HG03103 (cell line): ENCODE measurements at regions not wholly inside any gene's neighbourhood (a gene's known extent, or its start where the extent isn't known, plus 50 kb on each side); places are given as distances from the start of the nearest gene placed in this dataset.

ENCODE experiments used
- ATAC-seq: cut with Tn5 transposase; IDR thresholded peaks from one replicate; pipeline ENCODE4 v1.9.1; 2021; ENCODE audit warnings: low read depth; ENCODE audit not compliant: unreplicated experiment

DNA sequence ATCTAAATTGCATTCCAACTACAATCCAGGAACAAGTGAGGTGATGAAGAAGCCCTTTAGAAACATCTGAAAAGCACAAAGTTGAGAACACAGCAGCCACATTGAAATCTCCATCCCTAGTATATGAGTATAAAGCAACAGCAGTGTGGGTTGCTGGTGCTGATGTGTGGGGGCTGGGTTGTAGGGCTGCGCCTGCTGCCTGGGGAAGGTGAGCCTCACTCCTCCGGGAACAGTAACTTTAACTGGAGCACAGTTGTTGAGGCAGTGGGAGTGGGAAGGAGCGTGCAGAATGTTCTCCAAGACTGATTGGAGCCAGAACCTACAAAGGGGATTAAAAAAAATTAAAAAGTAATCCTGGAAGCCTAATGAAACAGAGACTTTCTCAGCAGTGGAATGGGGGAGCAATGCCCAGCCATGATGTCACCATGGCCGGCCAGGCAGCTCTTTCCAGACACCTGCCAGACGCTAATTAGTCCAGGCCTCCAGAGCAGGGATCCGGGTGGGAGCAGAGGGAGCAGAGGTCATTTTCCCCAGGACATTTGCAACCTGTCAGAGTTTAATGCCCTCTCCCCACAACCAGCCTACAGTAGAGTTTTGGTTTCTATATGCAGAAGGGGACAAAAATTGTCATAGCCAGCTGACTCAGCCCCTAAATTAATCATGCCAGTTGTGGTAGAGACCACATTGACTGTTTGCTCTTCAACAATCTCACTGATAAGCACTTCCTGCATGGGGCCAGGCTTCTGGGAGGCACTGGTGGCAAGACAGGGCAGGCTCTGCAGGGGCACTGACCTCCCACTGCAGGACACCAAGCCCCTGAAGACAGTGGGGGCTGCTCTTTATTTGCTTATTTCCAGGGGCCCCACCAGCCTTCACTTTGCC is 133.0 kb upstream of the ZNF32 start:
- ATAC-seq: no peak

DNA sequence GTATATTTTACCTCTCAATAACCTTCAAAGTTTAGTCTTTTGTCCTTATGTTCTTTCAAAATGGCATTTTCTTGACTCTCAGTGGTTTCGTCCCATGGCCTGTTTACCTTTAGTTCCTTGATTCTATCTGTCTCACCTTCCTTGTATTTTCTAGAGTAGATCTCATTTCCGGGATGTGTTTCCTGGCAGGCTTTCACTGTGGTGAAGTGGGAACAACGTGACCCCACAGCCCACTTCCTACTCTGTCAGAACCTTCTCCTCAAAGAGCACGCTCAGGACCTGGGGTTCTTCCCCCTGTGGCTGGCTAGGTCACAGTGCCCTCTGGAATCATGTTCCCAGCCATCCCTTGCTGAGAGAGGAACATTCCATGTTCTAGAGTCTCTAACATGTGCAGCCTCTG is 129.9 kb upstream of the ZNF32 start:
- no peak for ATAC-seq

- ATAC-seq: no peak
Observed at GRCh38 chr10:43775384-43775783, 126.7 kb upstream of the ZNF32 start.

DNA sequence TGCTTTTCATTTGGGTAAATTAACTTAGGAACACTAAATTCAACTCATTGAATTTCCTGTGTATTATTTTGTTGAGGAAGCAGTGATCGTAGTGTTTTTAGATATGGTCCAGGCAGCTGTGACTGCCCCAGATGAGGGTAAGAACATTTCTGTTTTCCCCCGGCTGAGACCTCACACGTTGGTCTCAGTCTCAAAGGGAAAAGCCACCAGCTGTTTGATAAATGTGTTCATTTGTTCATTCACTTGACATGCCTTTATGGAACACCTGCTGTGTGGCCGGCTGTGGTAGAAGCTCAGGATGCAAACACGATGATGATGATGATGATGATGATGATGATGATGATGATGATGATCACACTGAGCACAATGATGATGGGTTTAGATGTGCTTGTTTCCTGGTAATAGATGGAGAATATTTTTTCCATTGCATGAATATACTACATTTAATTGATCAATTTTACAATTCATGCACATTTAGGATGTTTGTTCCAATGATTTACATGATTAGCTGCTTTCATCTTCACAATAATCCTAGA is 125.6 kb upstream of the ZNF32 start:
- ATAC-seq: no peak

DNA sequence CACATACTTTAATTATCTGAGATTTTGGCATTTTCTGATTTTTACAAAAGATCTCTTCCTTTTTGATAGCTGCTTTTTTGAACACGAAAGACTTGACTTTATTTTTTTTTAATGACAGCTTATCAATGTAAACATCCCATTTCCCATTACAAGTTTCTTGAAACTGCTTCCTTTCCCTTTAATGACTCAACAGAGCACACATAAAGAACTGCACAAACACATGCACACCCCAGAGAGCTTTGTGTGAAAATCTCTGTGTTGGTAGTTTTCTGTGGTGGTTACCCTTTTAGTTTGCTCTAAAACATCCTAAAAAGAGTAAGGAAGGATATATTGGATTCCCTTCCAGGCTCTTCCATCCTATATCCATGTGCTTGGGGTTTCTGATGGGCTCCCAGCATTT is 125.1 kb upstream of the ZNF32 start:
- ATAC-seq: no peak

- no peak for ATAC-seq
Observed at GRCh38 chr10:43772171-43772570, 123.5 kb upstream of the ZNF32 start.

DNA sequence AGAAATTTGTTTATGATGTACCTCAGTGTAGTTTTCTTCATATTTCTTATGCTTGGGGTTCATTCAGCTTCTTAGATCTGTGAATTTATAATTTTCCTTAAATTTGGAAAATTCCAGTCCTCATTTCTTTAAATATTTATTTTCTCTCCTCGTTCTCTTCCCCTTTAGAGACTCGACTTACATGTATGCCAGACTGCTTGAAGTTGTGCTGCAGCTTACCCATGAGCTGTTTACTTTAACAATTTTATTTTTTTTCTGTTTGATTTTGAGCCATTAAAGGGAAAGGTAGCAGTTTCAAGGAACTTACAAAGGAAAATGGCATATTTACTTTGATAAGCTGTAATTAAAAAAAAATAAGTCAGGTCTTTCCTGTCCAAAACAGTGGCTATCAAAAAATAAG is 123.0 kb upstream of the ZNF32 start:
- no peak for ATAC-seq

DNA sequence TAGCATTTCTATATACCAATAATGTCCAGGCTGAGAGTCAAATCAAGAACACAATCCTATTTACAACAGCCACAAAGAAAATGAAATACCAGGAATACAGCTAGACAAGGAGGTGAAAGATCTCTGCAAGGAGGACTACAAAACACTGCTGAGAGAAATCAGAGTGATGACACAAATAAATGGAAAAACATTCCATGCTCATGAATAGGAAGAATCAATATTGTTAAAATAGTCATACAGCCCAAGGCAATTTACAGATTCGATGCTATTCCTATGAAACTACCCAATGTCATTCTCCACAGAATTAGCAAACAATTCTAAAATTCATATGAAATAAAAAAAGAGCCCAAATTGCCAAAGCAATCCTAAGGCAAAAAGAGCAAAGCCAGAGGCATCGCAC is 116.8 kb upstream of the ZNF32 start:
- ATAC-seq: no peak

GRCh38 chr10:43763846-43764245 is 115.2 kb upstream of the ZNF32 start:
- no peak for ATAC-seq

GRCh38 chr10:43760514-43760913 is 111.8 kb upstream of the ZNF32 start:
- no peak for ATAC-seq

- ATAC-seq: no peak
Observed at GRCh38 chr10:43759216-43759615, 110.5 kb upstream of the ZNF32 start.

DNA sequence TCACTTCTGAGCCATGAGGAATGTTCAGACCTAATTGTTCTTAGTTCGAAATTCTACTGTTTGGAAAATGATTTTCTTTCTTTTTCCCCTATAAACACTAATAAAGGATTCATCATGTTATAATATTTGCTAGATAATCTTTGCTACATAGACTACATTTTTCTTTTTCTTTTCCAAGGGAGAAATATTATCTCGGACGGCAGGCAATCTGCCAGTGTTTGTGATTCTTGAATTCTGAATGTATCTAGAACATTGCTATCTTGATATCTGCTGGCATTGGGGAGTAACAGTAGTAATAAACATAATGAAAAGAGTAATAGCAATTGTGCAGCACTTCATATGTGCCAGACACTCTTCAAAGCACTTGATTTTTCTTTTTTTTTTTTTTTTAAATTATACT is 107.7 kb upstream of the ZNF32 start:
- ATAC-seq: no peak

DNA sequence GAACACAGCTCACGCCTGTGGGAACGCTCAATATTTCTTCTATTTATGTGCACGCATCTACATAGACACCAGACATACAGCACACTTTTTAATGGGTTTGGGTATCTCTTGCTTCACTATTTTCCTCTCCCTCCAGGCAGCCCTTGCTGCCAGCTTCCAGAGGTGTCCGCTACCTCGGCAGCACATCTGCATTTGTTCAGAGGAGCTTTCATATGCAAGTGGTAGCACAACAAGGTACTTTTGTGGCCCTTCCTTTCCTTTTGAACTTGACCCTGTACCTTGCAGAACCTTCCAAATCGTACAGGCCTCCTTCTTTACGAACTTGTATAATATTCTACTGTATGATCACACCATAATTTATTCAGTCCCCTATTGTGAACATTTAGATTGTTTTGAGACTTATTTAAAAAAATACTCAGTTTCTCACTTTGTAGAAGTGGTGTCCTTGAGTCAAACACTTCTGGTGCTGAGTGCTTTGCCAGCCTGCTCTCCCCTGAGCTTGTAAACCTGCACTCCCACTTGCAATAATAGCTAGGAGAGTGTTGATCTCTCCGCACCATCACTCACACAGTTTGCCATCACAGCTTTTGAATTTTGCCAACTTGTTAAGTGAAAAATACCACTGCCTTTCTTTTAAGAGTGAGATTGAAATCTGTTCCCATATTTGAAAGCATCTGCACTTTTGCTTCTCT is 106.0 kb upstream of the ZNF32 start:
- no peak for ATAC-seq

DNA sequence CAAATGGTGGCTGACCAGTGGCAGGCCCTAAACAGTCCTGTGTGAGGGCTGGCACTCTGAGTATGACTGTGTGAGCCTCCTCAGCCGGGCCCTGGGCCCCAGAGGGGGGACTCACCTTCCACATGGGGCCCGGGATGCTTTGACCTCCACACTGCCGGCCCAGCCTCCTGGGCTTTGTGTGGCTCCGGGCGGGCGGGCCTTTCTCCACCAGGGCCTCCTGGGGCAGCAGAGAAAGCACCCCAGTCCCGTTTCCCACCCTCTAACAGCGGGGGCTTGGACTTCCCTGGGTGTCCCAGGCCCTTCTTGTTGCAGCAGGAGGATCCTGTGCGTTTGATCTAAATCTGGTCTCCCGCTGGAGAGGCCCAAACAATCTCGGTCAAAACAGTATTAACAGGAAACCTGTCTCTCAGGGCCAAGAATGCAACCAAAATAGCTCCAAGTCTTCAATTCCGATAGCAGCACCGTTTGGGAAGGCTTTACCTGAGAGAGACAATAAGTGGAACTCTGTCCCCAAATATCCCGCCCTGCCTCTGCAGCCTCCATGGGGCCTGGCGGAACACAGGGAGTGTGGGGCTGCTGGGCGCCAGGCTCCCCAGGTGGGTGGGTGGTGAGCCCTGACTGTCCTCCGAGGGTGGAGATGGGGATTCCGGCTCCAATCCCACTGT is 104.8 kb upstream of the ZNF32 start:
- no peak for ATAC-seq

- no peak for ATAC-seq
Observed at GRCh38 chr10:43752682-43753081, 104.0 kb upstream of the ZNF32 start.

GRCh38 chr10:43751646-43752045 is 103.0 kb upstream of the ZNF32 start:
- ATAC-seq: no peak

GRCh38 chr10:43749940-43750552 is 101.4 kb upstream of the ZNF32 start:
- ATAC-seq: no peak

DNA sequence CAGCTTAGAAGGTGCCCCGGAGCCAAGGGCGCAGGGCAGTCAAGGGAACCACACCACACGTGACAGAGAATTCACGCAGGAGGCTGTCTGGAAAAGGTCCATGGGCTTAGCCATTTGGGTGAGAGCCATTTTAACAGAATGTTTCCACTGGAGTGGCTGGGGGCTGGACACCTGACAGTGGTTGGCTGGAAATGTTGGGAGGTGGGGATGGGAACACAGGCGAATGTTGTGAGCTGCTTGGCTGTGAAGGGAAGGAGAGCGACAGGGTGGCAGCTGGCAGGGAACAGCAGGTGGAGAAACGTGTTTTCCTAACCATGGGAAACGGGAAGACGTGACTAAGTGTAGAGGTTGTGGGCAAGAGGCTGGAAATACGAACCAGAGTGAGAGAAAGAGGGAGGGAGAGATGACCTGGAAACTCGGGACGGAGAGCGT is 100.5 kb upstream of the ZNF32 start:
- ATAC-seq: no peak

DNA sequence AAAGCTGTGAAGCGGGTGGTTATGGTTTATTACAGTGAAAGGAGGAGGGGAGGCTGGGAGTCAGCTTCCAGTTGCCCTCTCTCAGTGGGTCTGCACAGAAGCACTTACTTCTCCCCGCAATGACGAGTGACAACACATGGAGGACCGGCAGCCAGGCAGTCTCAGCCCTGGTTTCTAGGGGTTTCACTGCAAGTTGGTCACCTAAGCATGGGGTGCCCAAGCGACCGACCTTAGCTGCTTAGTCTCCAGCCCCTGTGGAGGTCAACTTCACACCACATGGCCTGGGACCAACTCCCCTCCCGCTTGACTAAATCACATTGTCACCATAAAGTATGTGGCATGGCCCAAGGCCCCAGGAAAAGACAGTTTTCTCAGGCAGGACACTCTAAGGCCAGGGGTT is 99.9 kb upstream of the ZNF32 start:
- ATAC-seq: no peak

- ATAC-seq: no peak
Observed at GRCh38 chr10:43746906-43747305, 98.2 kb upstream of the ZNF32 start.

DNA sequence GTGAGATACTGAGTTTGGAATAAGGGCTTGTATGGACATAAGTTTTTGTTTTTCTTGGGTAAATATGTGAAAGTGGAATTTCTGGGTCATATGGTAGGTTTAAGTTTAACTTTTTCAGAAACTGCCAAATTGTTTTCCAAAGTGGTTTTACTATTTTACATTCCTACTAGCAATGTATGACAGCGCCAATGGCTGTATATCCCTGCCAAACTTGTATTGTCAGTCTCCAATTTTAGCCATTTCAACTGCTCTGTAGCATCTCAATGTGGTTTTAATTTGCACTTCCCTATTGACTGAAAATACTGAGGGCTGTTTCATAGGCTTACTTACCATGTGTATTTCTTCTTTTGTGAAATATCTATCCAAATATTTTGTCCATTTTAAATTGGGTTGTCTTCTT is 90.5 kb upstream of the ZNF32 start:
- no peak for ATAC-seq
